HepG2 (cell line): ENCODE measurements at regions not wholly inside any gene's neighbourhood (a gene's known extent, or its start where the extent isn't known, plus 50 kb on each side); places are given as distances from the start of the nearest gene placed in this dataset.

Experiments
- ATAC-seq: fragments of 200-7000 bp; cut with Tn5 transposase; 3 replicates; pipeline ENCODE4 v1.9.1; 2020; ENCODE audit warnings: mild to moderate bottlenecking, moderate library complexity
- BruUV-seq: library from RNA; stranded (reverse); fragments of 400-500 nt; replicated peaks from 2 replicates; lab custom pipeline; 2021; lab: Mats Ljungman, UMichigan
- CTCF ChIA-PET: fragments of 300-600 bp; formaldehyde crosslinking; extraction: SDS; loops from one replicate; lab custom pipeline; 2021; ENCODE audit warnings: low total read pairs, inconsistent platforms, low intra/inter-chr PET ratio; lab: Yijun Ruan, JAX
- POLR2A ChIA-PET: fragments of 350-600 bp; sonication (Branson Sonifier 250); formaldehyde crosslinking; loops from one replicate; lab custom pipeline; 2020; ENCODE audit warnings: antibody characterized with exemption, inconsistent platforms; lab: Yijun Ruan, JAX
- DNase-seq: peaks from one replicate; pipeline ENCODE4 v3.0.0-alpha.2; 2015; ENCODE audit warnings: low spot score
- FAIRE-seq: peaks from 3 replicates; lab custom pipeline; 2011; peaks lifted over from hg19 to GRCh38; lab: Jason Lieb, UNC
- H2AFZ ChIP-seq: one replicate; pipeline ENCODE4 v1.6.1; 2011; ENCODE audit warnings: low read length, inconsistent platforms
- H3K27ac ChIP-seq: fragments of 300-600 bp; 3 replicates; pipeline ENCODE4 v1.8.0; 2011; ENCODE audit warnings: mixed run types, mild to moderate bottlenecking, mixed read lengths, low read length, inconsistent platforms; ENCODE audit not compliant: insufficient read depth; ENCODE audit errors: extremely low read length
- H3K27me3 ChIP-seq, 2 experiments: fragments of 200-600 bp in 1 of 2; 2 replicates in 1 of 2; 3 replicates in 1 of 2; pipeline versions ENCODE4 v1.6.0 to v1.8.0; 2011; ENCODE audit warnings: low read length in 2 of 2, mild to moderate bottlenecking in 2 of 2, moderate library complexity in 2 of 2, inconsistent platforms in 1 of 2; ENCODE audit not compliant: insufficient read depth in 2 of 2, control insufficient read depth in 1 of 2
- H3K36me3 ChIP-seq, 2 experiments: fragments of 200-600 bp in 1 of 2; replicated peaks in 1 of 2; 2 replicates in 1 of 2; 3 replicates in 1 of 2; pipeline versions ENCODE4 v1.5.1 to v1.8.0; 2011; ENCODE audit warnings: low read length in 2 of 2, inconsistent platforms in 1 of 2; ENCODE audit not compliant: insufficient read depth in 2 of 2, control insufficient read depth in 1 of 2
- H3K4me1 ChIP-seq: 2 replicates; pipeline ENCODE4 v1.5.1; 2012; ENCODE audit warnings: low read length, inconsistent platforms; ENCODE audit not compliant: insufficient read depth
- H3K4me2 ChIP-seq: 2 replicates; pipeline ENCODE4 v1.6.0; 2011; ENCODE audit warnings: low read depth, low read length, inconsistent platforms
- H3K4me3 ChIP-seq, 3 experiments: fragments of 200-600 bp in 1 of 3; sonication (generic), shearing (Covaris generic) in 1 of 3; replicated peaks in 1 of 3; 2 replicates each; pipeline ENCODE4 v1.5.1; 2011 to 2016; ENCODE audit warnings: low read length in 3 of 3, inconsistent platforms in 2 of 3, low read depth in 2 of 3, mild to moderate bottlenecking in 2 of 3, control low read depth in 1 of 3, mixed read lengths in 1 of 3; ENCODE audit not compliant: insufficient read depth in 1 of 3
- H3K79me2 ChIP-seq: one replicate; pipeline ENCODE4 v1.6.1; 2011; ENCODE audit warnings: low read length, inconsistent platforms; ENCODE audit not compliant: insufficient read depth
- H3K9ac ChIP-seq: 2 replicates; pipeline ENCODE4 v1.6.0; 2011; ENCODE audit warnings: mild to moderate bottlenecking, low read depth, low read length, inconsistent platforms; ENCODE audit not compliant: insufficient read depth
- H3K9me3 ChIP-seq: 2 replicates; pipeline ENCODE4 v1.5.1; 2012; ENCODE audit warnings: mild to moderate bottlenecking, low read length
- H4K20me1 ChIP-seq: 2 replicates; pipeline ENCODE4 v1.6.0; 2011; ENCODE audit warnings: inconsistent platforms, mild to moderate bottlenecking, low read length, moderate library complexity; ENCODE audit not compliant: insufficient read depth
- CBX2 ChIP-seq, 2 experiments: fragments of 200-600 bp in 1 of 2; sonication (generic); formaldehyde crosslinking in 1 of 2; IDR thresholded peaks; 2 replicates each; pipeline versions ENCODE4 v1.7.0 to v1.8.1; 2018 to 2022; ENCODE audit warnings: low read depth in 2 of 2, low read length in 1 of 2, mild to moderate bottlenecking in 1 of 2, missing genetic modification reagents in 1 of 2
- HDAC1 ChIP-seq: sonication (generic); formaldehyde crosslinking; IDR thresholded peaks from 2 replicates; pipeline ENCODE4 v1.5.1; 2020; ENCODE audit warnings: mild to moderate bottlenecking, missing genetic modification reagents
- KDM5B ChIP-seq: sonication (generic); formaldehyde crosslinking; IDR thresholded peaks from 2 replicates; pipeline ENCODE4 v1.4.0; 2020; ENCODE audit warnings: missing genetic modification reagents, mild to moderate bottlenecking, borderline replicate concordance
- NFATC3 ChIP-seq: sonication (generic); formaldehyde crosslinking; IDR thresholded peaks from 2 replicates; pipeline ENCODE4 v1.5.1; 2020; ENCODE audit warnings: mild to moderate bottlenecking, missing genetic modification reagents
- SRY ChIP-seq: sonication (generic); formaldehyde crosslinking; IDR thresholded peaks from 2 replicates; pipeline ENCODE4 v1.8.0; 2022; ENCODE audit warnings: mild to moderate bottlenecking, missing genetic modification reagents
- ZBTB43 ChIP-seq: sonication (generic); formaldehyde crosslinking; conservative IDR thresholded peaks from 2 replicates; pipeline ENCODE4 v1.4.0; 2020; ENCODE audit warnings: missing genetic modification reagents
- ZFYVE20 ChIP-seq: sonication (generic); formaldehyde crosslinking; IDR thresholded peaks from 2 replicates; pipeline ENCODE4 v1.8.0; 2023; ENCODE audit warnings: low read depth, mild to moderate bottlenecking, moderate library complexity, missing genetic modification reagents, borderline replicate concordance
- ZNF121 ChIP-seq: sonication (generic); formaldehyde crosslinking; IDR thresholded peaks from 2 replicates; pipeline ENCODE4 v1.5.0; 2020; ENCODE audit warnings: mild to moderate bottlenecking, missing genetic modification reagents
- ZNF251 ChIP-seq: sonication (generic); formaldehyde crosslinking; IDR thresholded peaks from 2 replicates; pipeline ENCODE4 v1.9.0; 2021; ENCODE audit warnings: mild to moderate bottlenecking, missing genetic modification reagents
- ZNF414 ChIP-seq: sonication (generic); formaldehyde crosslinking; IDR thresholded peaks from 2 replicates; pipeline ENCODE4 v1.5.0; 2020; ENCODE audit warnings: missing genetic modification reagents
- ZNF510 ChIP-seq: sonication (generic); formaldehyde crosslinking; IDR thresholded peaks from 2 replicates; pipeline ENCODE4 v1.4.0; 2020; ENCODE audit warnings: low read depth, mild to moderate bottlenecking, missing genetic modification reagents
- ZNF605 ChIP-seq: sonication (generic); formaldehyde crosslinking; IDR thresholded peaks from 2 replicates; pipeline ENCODE4 v1.8.0; 2022; ENCODE audit warnings: mild to moderate bottlenecking, missing genetic modification reagents
- ZNF616 ChIP-seq: sonication (generic); formaldehyde crosslinking; IDR thresholded peaks from 2 replicates; pipeline ENCODE4 v1.5.0; 2020; ENCODE audit warnings: low read depth, mild to moderate bottlenecking, missing genetic modification reagents
- ZNF660 ChIP-seq: sonication (generic); formaldehyde crosslinking; IDR thresholded peaks from 2 replicates; pipeline ENCODE4 v1.5.1; 2020; ENCODE audit warnings: mild to moderate bottlenecking, low read depth, missing genetic modification reagents, borderline replicate concordance
- ZNF678 ChIP-seq: sonication (generic); formaldehyde crosslinking; IDR thresholded peaks from 2 replicates; pipeline ENCODE4 v1.4.0; 2020; ENCODE audit warnings: mild to moderate bottlenecking, missing genetic modification reagents
- ZNF782 ChIP-seq: sonication (generic); formaldehyde crosslinking; IDR thresholded peaks from 2 replicates; pipeline ENCODE4 v1.4.0; 2020; ENCODE audit warnings: missing genetic modification reagents, mild to moderate bottlenecking, borderline replicate concordance
- ZNF800 ChIP-seq: sonication (generic); formaldehyde crosslinking; IDR thresholded peaks from 2 replicates; pipeline ENCODE4 v1.4.0; 2020; ENCODE audit warnings: missing genetic modification reagents
- WGBS: methylation state at CpG from one replicate; pipeline ENCODE4 v1.1.6; 2017; ENCODE audit warnings: low lambda C conversion rate; 5-methylcytosine and 5-hydroxymethylcytosine counted together
- in situ Hi-C: cut with HindIII; loops from 2 replicates; pipeline ENCODE4 v1.10.0; 2017; ENCODE audit warnings: low pct_unique_long_range_greater_than_20kb; ENCODE audit not compliant: extremely low pct_ligation_motif_present
- intact Hi-C: fragments of 100-400 bp; cut with micrococcal nuclease; formaldehyde crosslinking; loops from one replicate; pipeline ENCODE4 v1.10.0; 2022; ENCODE audit not compliant: unreplicated experiment
- TF ChIP-seq, protein P1 (sequence below): sonication (generic); formaldehyde crosslinking; conservative IDR thresholded peaks from 2 replicates; pipeline ENCODE4 v1.4.0; 2020; ENCODE audit warnings: missing genetic modification reagents
- TF ChIP-seq, protein P2 (sequence below): IDR thresholded peaks from 2 replicates; pipeline ENCODE4 v1.6.1; 2018; ENCODE audit warnings: missing genetic modification reagents

- Histone ChIP-seq H3K36me3 (no peaks in the 10 kb centered on the region), H3K4me1 (no peaks in the 10 kb centered on the region), H4K20me1 (no peaks in the 10 kb centered on the region), H3K27ac (no peak overlapping the region)
- ATAC-seq: no peak
- DNase-seq: no peak
- 61% methylated on average over 8 of the region's 8 CpGs for WGBS
- ChIA-PET CTCF (no interaction called here), POLR2A (no interaction called here)
- intact Hi-C loops: no loop called here
- TF ChIP-seq ZNF510 (CRISPR knock-in tag): no peak
- TF ChIP-seq ZNF660 (CRISPR knock-in tag): no peak
- TF ChIP-seq HDAC1: no peak
- TF ChIP-seq, protein P1, sequence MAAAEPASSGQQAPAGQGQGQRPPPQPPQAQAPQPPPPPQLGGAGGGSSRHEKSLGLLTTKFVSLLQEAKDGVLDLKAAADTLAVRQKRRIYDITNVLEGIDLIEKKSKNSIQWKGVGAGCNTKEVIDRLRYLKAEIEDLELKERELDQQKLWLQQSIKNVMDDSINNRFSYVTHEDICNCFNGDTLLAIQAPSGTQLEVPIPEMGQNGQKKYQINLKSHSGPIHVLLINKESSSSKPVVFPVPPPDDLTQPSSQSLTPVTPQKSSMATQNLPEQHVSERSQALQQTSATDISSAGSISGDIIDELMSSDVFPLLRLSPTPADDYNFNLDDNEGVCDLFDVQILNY (CRISPR knock-in tag): no peak
- TF ChIP-seq ZNF800 (CRISPR knock-in tag): no peak
- no peak for TF ChIP-seq ZNF414 (CRISPR knock-in tag)
- TF ChIP-seq ZFYVE20: no peak
- TF ChIP-seq KDM5B (CRISPR knock-in tag): no peak
- no peak for TF ChIP-seq CBX2 (IDR thresholded peaks at IDR 0.05; ENCODE audit: low read depth, low read length)
- no peak for TF ChIP-seq CBX2 (CRISPR knock-in tag; IDR thresholded peaks at IDR 0.05; ENCODE audit: low read depth)
- TF ChIP-seq, protein P2, sequence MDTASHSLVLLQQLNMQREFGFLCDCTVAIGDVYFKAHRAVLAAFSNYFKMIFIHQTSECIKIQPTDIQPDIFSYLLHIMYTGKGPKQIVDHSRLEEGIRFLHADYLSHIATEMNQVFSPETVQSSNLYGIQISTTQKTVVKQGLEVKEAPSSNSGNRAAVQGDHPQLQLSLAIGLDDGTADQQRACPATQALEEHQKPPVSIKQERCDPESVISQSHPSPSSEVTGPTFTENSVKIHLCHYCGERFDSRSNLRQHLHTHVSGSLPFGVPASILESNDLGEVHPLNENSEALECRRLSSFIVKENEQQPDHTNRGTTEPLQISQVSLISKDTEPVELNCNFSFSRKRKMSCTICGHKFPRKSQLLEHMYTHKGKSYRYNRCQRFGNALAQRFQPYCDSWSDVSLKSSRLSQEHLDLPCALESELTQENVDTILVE: no peak
- no peak for TF ChIP-seq ZNF616 (CRISPR knock-in tag)
- TF ChIP-seq NFATC3: no peak
- no peak for TF ChIP-seq ZNF251 (CRISPR knock-in tag)
- TF ChIP-seq ZNF605 (CRISPR knock-in tag): no peak
- TF ChIP-seq ZNF678 (CRISPR knock-in tag): no peak
- TF ChIP-seq ZNF782 (CRISPR knock-in tag): no peak
- no peak for TF ChIP-seq ZNF121 (CRISPR knock-in tag)
- TF ChIP-seq ZBTB43 (CRISPR knock-in tag): no peak
- no peak for TF ChIP-seq SRY (CRISPR knock-in tag)
- TF ChIP-seq, all 625 proteins: peak for 0
- Histone ChIP-seq H3K79me2 (no peaks in the 10 kb centered on the region), H3K27me3 (no peaks in the 10 kb centered on the region), H3K4me2 (no peak overlapping the region), H3K4me3 (no peak overlapping the region), H3K9me3 (no peaks in the 10 kb centered on the region), H3K9ac (no peak overlapping the region), H2AFZ (no peak overlapping the region)
- BruUV-seq: no TSS peak
- no peak for FAIRE-seq
- in situ Hi-C loops: no loop called here
These were observed 860.6 kb downstream of the STIM2 start for GRCh38 chr4:27721193-27721592.
